Gastrocnemius medialis (tissue), 4 donors: ENCODE measurements at regions not wholly inside any gene's neighbourhood (a gene's known extent, or its start where the extent isn't known, plus 50 kb on each side); places are given as distances from the start of the nearest gene placed in this dataset.

Experiments
- ATAC-seq, 2 donors: fragments of 150-250 bp; one replicate each; pipeline ENCODE4 v1.9.1; 2016
- DNase-seq, 2 donors: peaks; one replicate each; pipeline ENCODE4 v3.0.0-alpha.2; 2019
- H3K27ac ChIP-seq, 4 donors: fragments of 200-600 bp; sonication (generic); 1 replicate in 1 of 4; 2 replicates in 3 of 4; pipeline ENCODE4 v1.5.1; 2016 to 2018; ENCODE audit warnings: mild to moderate bottlenecking in 2 of 4, moderate library complexity in 1 of 4
- H3K27me3 ChIP-seq, 3 donors: fragments of 200-600 bp; sonication (generic) in 2 of 3; 1 replicate in 1 of 3; 2 replicates in 2 of 3; pipeline versions ENCODE4 v1.5.1 to v1.6.0; 2016 to 2019; ENCODE audit warnings: mild to moderate bottlenecking in 1 of 3, moderate library complexity in 1 of 3
- H3K36me3 ChIP-seq, 2 donors: fragments of 200-600 bp; sonication (generic) in 1 of 2; one replicate each; pipeline ENCODE4 v1.5.1; 2017 to 2018
- H3K4me1 ChIP-seq, 2 donors: fragments of 200-600 bp; sonication (generic) in 1 of 2; one replicate each; pipeline ENCODE4 v1.5.1; 2016 to 2017; ENCODE audit warnings: mild to moderate bottlenecking in 2 of 2
- H3K4me3 ChIP-seq, 4 donors: fragments of 200-600 bp; sonication (generic) in 3 of 4; 1 replicate in 1 of 4; 2 replicates in 3 of 4; pipeline ENCODE4 v1.5.1; 2016 to 2019; ENCODE audit warnings: mild to moderate bottlenecking in 2 of 4
- H3K9me3 ChIP-seq, 3 donors: fragments of 200-600 bp; sonication (generic) in 2 of 3; 1 replicate in 1 of 3; 2 replicates in 2 of 3; pipeline ENCODE4 v1.5.1; 2016 to 2019
- POLR2A ChIP-seq, 2 donors: fragments of 450-650 bp; IDR thresholded peaks; one replicate each; pipeline ENCODE4 v1.6.1; 2017; ENCODE audit warnings: antibody characterized with exemption in 2 of 2, mild to moderate bottlenecking in 2 of 2, moderate library complexity in 2 of 2
- in situ Hi-C, 4 donors: fragments of 200-750 bp; cut with MboI; loops; one replicate each; pipeline versions ENCODE4 v1.15.0 to v1.8.0; 2017; ENCODE audit warnings: low sequenced_read_pairs in 4 of 4
- intact Hi-C: fragments of 100-400 bp; cut with DNase I; formaldehyde crosslinking; loops from one replicate; pipeline ENCODE4 v1.15.1; 2023; ENCODE audit warnings: low total_unique reads
- TF ChIP-seq, protein P1 (sequence below), 5 experiments: fragments of 450-650 bp in 3 of 5; fragments of 200-600 bp in 2 of 5; sonication (generic) in 2 of 5; IDR thresholded peaks in 4 of 5; conservative IDR thresholded peaks in 1 of 5; 1 replicate in 4 of 5; 2 replicates in 1 of 5; pipeline ENCODE4 v1.5.1; 2016 to 2019; ENCODE audit warnings: antibody characterized with exemption in 5 of 5, mild to moderate bottlenecking in 3 of 5, moderate library complexity in 3 of 5

- Histone ChIP-seq H3K4me1 (no peaks in the 10 kb centered on the region), H3K36me3 (no peaks in the 10 kb centered on the region), H3K9me3 (no peaks in the 10 kb centered on the region), H3K27ac (no peak overlapping the region), H3K27me3 (no peaks in the 10 kb centered on the region), H3K4me3 (no peak overlapping the region)
- ATAC-seq, result no peak
- in situ Hi-C loops (no loop called here), intact Hi-C loops (no loop called here)
- TF ChIP-seq, protein P1, sequence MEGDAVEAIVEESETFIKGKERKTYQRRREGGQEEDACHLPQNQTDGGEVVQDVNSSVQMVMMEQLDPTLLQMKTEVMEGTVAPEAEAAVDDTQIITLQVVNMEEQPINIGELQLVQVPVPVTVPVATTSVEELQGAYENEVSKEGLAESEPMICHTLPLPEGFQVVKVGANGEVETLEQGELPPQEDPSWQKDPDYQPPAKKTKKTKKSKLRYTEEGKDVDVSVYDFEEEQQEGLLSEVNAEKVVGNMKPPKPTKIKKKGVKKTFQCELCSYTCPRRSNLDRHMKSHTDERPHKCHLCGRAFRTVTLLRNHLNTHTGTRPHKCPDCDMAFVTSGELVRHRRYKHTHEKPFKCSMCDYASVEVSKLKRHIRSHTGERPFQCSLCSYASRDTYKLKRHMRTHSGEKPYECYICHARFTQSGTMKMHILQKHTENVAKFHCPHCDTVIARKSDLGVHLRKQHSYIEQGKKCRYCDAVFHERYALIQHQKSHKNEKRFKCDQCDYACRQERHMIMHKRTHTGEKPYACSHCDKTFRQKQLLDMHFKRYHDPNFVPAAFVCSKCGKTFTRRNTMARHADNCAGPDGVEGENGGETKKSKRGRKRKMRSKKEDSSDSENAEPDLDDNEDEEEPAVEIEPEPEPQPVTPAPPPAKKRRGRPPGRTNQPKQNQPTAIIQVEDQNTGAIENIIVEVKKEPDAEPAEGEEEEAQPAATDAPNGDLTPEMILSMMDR (IDR thresholded peaks at IDR 0.05 in 4 of 5, conservative IDR thresholded peaks at IDR 0.05 in 1 of 5), result no peak
- TF ChIP-seq POLR2A (IDR thresholded peaks at IDR 0.05), result no peak
- no peak for DNase-seq
These were observed 953.9 kb downstream of the GBE1 start for GRCh38 chr3:80807577-80807976.

DNA sequence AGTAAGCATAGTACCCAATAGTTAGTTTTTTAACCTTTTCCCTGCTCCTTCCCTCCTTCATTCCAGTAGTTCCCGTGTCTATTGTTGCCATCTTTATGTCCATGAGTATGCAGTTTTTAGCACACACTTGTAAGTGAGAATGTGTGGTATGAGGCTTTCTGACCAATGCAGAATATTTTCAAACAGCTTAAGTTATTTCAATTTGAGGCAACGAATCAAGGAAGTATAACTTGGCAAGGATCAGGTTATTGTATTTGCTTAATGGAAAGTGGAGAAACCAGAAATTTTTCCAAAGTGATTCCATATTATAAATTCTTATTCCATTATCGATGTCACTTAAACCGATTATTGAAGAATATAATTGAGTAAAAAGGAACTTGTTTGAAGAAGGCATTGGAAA, 954.8 kb downstream of the GBE1 start:
- no peak for DNase-seq
- no peak for ATAC-seq
- no peaks in the 10 kb centered on the region for H3K9me3 ChIP-seq
- no peak for TF ChIP-seq POLR2A (IDR thresholded peaks at IDR 0.05)
- TF ChIP-seq, protein P1 (IDR thresholded peaks at IDR 0.05 in 4 of 5, conservative IDR thresholded peaks at IDR 0.05 in 1 of 5), result no peak
- intact Hi-C loops (no loop called here), in situ Hi-C loops (no loop called here)
- no peak overlapping the region for H3K27ac ChIP-seq
- H3K4me3 ChIP-seq, result no peak overlapping the region
- H3K36me3 ChIP-seq, result no peaks in the 10 kb centered on the region
- no peaks in the 10 kb centered on the region for H3K27me3 ChIP-seq
- no peaks in the 10 kb centered on the region for H3K4me1 ChIP-seq

DNA sequence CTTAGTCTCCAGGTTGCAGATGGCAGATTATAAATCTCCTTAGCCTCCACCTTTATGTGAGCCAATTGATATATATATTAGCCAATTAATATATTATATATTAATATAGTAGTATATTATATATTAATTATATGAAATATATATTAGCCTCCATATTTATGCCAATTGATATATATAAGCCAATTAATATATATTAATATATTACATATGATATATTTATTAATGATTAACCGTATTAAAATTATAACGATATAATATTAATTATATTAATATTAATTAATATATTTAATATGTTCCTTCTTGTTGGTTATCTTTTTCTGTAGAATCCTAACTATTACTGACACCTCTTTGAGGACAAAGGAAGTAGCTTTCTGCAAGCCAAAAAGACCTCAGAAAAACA, 972.5 kb downstream of the GBE1 start:
- Histone ChIP-seq H3K4me3 (no peak overlapping the region), H3K27ac (no peak overlapping the region), H3K36me3 (no peaks in the 10 kb centered on the region), H3K4me1 (no peaks in the 10 kb centered on the region), H3K27me3 (no peaks in the 10 kb centered on the region), H3K9me3 (no peaks in the 10 kb centered on the region)
- no peak for ATAC-seq
- no peak for TF ChIP-seq POLR2A (IDR thresholded peaks at IDR 0.05)
- TF ChIP-seq, protein P1 (IDR thresholded peaks at IDR 0.05 in 4 of 5, conservative IDR thresholded peaks at IDR 0.05 in 1 of 5), result no peak
- intact Hi-C loops (no loop called here), in situ Hi-C loops (no loop called here)
- no peak for DNase-seq

DNA sequence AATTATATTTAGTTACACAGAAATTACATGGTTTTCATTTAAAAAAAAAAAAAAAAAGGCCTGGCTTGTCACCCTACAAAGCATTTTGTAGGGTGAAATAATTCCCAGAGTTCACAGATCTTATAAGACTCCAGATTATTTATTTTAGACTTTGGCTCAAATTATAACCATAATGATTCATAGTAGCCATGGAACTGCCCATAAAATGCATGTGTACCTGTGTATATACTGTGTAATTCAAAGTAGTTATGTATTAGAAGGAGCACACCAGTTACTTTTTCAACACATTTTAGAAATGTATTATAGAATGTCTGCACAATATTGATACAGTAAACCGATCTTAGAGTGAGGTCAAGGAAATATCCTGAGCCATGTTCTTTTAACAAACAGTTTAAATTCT, 975.6 kb downstream of the GBE1 start:
- Histone ChIP-seq H3K36me3 (no peaks in the 10 kb centered on the region), H3K4me3 (no peak overlapping the region), H3K9me3 (no peaks in the 10 kb centered on the region), H3K4me1 (no peaks in the 10 kb centered on the region), H3K27ac (no peak overlapping the region), H3K27me3 (no peaks in the 10 kb centered on the region)
- intact Hi-C loops, result no loop called here
- TF ChIP-seq POLR2A (IDR thresholded peaks at IDR 0.05), result no peak
- TF ChIP-seq, protein P1 (IDR thresholded peaks at IDR 0.05 in 4 of 5, conservative IDR thresholded peaks at IDR 0.05 in 1 of 5), result no peak
- in situ Hi-C loops, result no loop called here
- ATAC-seq (no peak), DNase-seq (no peak)

DNA sequence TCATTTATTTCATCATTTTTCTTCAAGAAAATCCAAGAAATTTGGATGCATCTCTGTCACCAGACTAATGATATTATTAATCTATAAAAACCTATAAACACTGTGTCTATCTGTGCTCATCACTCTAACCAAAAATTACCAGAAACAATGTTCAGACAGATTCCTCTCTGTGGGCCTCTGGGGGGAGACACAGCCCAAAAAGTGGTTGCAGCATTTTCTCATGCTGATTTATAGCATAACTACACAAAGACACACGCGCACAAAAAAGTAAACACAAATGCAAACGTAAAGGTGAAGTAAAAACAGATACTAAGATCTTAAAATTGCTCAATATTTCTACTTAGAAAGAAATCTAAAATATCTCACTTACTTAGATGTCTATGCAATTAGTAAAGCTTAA, 976.0 kb downstream of the GBE1 start:
- ATAC-seq (no peak), DNase-seq (no peak)
- no peak overlapping the region for H3K4me3 ChIP-seq
- no peak overlapping the region for H3K27ac ChIP-seq
- intact Hi-C loops, result no loop called here
- no peak for TF ChIP-seq POLR2A (IDR thresholded peaks at IDR 0.05)
- TF ChIP-seq, protein P1 (IDR thresholded peaks at IDR 0.05 in 4 of 5, conservative IDR thresholded peaks at IDR 0.05 in 1 of 5), result no peak
- in situ Hi-C loops, result no loop called here
- no peaks in the 10 kb centered on the region for H3K4me1 ChIP-seq
- H3K27me3 ChIP-seq, result no peaks in the 10 kb centered on the region
- no peaks in the 10 kb centered on the region for H3K36me3 ChIP-seq
- no peaks in the 10 kb centered on the region for H3K9me3 ChIP-seq
